GM04503 (cell line): ENCODE measurements at regions not wholly inside any gene's neighbourhood (a gene's known extent, or its start where the extent isn't known, plus 50 kb on each side); places are given as distances from the start of the nearest gene placed in this dataset.
"Not testable (repeated sequence)": the region's sequence is repeated elsewhere in the genome, so short reads cannot be mapped to it uniquely, and the experiment has no call there.

ENCODE experiments used
- DNase-seq: peaks from one replicate; pipeline ENCODE4 v3.0.0-alpha.2; 2012; ENCODE audit warnings: low read depth

- no peak for DNase-seq
Measured at GRCh38 chr18:3328532-3328931, 66.6 kb downstream of the MYL12B start.

GRCh38 chr18:3329471-3329870 is 67.5 kb downstream of the MYL12B start:
- no peak for DNase-seq

GRCh38 chr18:3329872-3330271 is 67.9 kb downstream of the MYL12B start:
- no peak for DNase-seq

GRCh38 chr18:3330622-3331021 is 68.7 kb downstream of the MYL12B start:
- DNase-seq, result no peak

- no peak for DNase-seq
Measured at GRCh38 chr18:3332376-3332775, 70.4 kb downstream of the MYL12B start.

- no peak for DNase-seq
Measured at GRCh38 chr18:3333056-3333720, 71.3 kb downstream of the MYL12B start.

GRCh38 chr18:3333721-3334386 is 71.9 kb downstream of the MYL12B start:
- DNase-seq, result no peak

- DNase-seq, result no peak
Measured at GRCh38 chr18:3340015-3340681, 78.2 kb downstream of the MYL12B start.

GRCh38 chr18:3340682-3341097 is 78.8 kb downstream of the MYL12B start:
- no peak for DNase-seq

- DNase-seq, result no peak
Measured at GRCh38 chr18:3342628-3343027, 80.7 kb downstream of the MYL12B start.

GRCh38 chr18:3345452-3345851 is 83.5 kb downstream of the MYL12B start:
- DNase-seq, result no peak

- DNase-seq, result no peak
Measured at GRCh38 chr18:3345885-3346284, 84.0 kb downstream of the MYL12B start.

- no peak for DNase-seq
Measured at GRCh38 chr18:3346487-3346886, 84.6 kb downstream of the MYL12B start.

- DNase-seq, result no peak
Measured at GRCh38 chr18:3347286-3347803, 85.4 kb downstream of the MYL12B start.

GRCh38 chr18:3348176-3348575 is 86.2 kb downstream of the MYL12B start:
- no peak for DNase-seq

- DNase-seq, result not testable (repeated sequence)
Measured at GRCh38 chr18:3349046-3349841, 87.3 kb downstream of the MYL12B start.

- no peak for DNase-seq
Measured at GRCh38 chr18:3350021-3350420, 88.1 kb downstream of the MYL12B start.

- DNase-seq, result no peak
Measured at GRCh38 chr18:3350566-3351527, 88.9 kb downstream of the MYL12B start.

- DNase-seq, result no peak
Measured at GRCh38 chr18:3354506-3354905, 92.6 kb downstream of the MYL12B start.

GRCh38 chr18:3356614-3357013 is 93.4 kb upstream of the TGIF1 start:
- DNase-seq, result no peak

GRCh38 chr18:3357516-3357915 is 92.5 kb upstream of the TGIF1 start:
- DNase-seq, result no peak
